ENCODE measurements at regions not wholly inside any gene's neighbourhood (a gene's known extent, or its start where the extent isn't known, plus 50 kb on each side); places are given as distances from the start of the nearest gene placed in this dataset.

DNA sequence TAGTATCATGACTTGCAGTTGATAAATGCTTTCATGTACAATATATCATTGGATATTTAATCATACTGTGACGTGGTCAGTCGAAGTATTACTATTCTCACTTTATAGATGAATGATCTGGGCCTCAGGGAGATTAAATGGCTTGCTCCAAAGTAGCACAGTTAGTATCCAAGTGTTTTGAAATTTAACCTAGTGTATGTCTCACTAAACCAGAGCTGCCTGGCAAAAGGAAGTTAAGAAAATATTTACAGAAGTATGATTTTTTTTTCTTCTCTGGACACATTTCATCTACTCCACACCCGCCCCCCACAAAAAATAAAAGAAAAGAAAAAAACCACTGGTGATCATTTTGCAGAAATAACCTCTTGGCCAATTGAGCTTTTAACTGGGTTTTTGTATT is 71.9 kb upstream of the CXADR start:
- no peak for DNase-seq

- no peak for DNase-seq
Measured at GRCh38 chr21:17441370-17441769, 71.5 kb upstream of the CXADR start.

- no peak for DNase-seq
Measured at GRCh38 chr21:17442165-17442564, 70.7 kb upstream of the CXADR start.

DNA sequence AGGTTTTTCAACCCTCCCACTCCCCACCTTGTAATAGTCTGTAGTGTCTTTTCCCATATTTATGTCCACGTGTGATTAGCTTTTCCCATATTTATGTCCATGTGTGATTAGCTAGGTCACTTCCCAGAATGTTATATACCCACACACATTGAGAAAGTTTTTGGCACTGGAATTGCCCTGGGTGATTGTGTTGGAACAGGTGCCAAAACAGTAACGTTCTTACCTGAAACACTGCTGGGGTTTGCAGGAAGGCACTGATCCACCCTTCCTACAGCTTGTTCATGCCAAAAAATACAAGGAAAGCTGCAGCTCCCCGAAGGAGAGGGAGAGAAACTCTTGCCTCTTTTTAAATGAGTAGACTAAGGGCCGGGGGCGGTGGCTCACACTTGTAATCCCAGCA is 68.0 kb upstream of the CXADR start:
- DNase-seq: no peak

DNA sequence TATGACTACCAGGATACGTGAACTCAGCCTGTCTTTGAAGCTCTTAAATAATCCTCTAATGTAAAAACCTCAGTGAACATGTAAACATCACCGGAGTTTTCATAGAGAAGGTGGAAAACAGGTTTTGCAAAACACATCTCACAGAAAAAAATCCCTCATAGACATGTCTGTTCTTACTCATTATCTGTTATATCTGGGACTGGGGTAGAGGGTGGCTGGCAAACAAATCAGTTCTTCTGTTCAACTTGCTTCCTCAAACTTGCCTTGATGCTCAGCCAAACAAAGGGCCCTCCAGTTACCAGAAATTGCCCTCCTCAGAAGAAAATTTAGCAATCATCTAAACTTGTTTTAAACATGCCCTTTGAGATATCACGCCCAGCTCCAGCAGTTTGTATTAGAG is 66.1 kb upstream of the CXADR start:
- no peak for DNase-seq

- DNase-seq: no peak
Measured at GRCh38 chr21:17449701-17450100, 63.1 kb upstream of the CXADR start.

- DNase-seq: no peak
Measured at GRCh38 chr21:17451364-17451891, 61.4 kb upstream of the CXADR start.

DNA sequence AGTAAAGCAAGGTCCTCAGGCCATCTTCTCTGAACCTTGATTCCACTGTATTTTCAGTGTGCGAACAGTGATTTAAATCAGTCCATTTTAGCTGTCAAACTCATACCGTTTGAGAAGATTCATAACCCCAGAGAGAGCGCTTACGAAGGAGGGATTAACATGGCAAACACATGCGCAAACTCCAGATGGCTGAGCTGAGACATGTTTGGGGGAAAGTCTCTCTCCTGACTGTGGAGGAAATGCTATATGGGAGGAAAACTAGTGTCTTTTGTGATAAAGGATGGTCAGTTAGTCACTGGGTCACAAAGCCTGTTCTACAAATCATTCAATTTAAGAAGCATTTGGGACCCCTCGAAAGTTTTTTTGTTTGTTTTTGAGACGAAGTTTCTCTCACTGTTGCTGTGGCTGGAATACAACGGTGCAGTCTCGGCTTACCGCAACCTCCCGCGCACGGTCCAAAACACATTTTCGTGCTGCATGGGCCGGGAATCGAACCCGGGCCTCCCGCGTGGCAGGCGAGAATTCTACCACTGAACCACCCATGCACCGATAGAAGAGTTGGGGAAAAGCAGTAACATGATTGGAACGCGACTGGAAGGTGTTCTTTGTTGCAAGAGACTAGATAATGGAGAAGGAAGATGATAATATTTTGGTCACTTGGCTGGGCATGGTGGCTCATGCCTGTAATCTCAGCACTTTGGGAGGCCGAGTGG is 58.4 kb upstream of the CXADR start:
- peak; percentile 75 for DNase-seq

DNA sequence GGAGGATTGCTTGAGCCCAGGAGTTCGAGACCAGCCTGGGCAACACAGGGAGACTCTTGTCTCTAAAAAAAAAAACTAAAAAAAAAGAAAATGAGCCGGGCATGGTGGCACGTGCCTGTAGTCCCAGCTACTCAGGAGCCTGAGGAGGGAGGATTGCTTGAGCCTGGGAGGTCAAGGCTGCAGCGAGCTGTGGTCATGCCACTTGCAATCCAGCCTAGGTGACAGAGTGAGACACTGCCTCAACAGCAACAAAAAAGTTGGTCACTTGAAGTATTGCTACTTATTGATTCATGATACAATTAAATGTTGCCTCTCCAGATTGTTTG is 57.9 kb upstream of the CXADR start:
- DNase-seq: no peak

DNA sequence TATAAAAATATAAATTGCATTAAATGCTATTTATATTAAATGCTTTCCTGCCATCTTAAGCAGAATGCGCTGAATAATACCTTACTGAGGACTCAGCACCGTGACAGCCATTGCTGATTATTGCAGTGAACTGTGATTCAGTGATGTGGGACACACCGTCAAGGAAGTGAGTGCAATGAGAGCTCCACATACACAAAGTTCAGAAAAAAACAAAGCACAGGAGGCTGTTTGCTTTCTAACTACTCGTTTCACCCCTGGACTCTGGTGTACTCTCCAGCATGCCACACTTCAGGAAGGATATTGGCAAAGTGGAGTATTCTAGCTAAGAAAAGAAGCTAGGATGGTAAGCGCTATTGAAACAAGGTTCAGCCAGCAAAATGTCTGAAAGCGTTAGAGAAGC is 57.4 kb upstream of the CXADR start:
- DNase-seq: no peak

DNA sequence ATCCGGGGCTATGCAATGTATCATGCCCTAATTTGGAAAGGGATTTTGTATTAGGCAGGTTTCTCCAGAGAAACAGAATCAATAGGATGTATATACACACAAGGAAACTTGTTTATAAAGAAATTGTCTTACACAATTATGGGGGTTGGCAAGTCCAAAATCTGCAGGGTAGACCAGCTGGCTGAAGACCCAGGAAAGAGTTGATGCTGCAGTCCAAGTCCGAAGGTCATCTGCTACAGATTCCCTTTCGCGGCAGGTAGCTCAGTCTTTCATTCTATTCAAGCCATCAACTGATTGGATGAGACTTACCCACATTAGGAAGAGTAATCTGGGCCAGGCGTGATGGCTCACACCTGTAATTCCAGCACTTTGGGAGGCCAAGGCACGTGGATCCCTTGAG is 54.6 kb upstream of the CXADR start:
- DNase-seq: no peak

GRCh38 chr21:17460094-17460493 is 52.7 kb upstream of the CXADR start:
- DNase-seq: no peak

- DNase-seq: no peak
Measured at GRCh38 chr21:17461014-17461413, 51.8 kb upstream of the CXADR start.

GRCh38 chr21:17461582-17461981 is 51.3 kb upstream of the CXADR start:
- no peak for DNase-seq

- no peak for DNase-seq
Measured at GRCh38 chr21:17462276-17462981, 50.4 kb upstream of the CXADR start.
